ENCODE measurements at regions not wholly inside any gene's neighbourhood (a gene's known extent, or its start where the extent isn't known, plus 50 kb on each side); places are given as distances from the start of the nearest gene placed in this dataset.

- no peak for DNase-seq (ENCODE audit: low spot score)
Measured at GRCh38 chr5:91741764-91742505, 358.8 kb upstream of the ARRDC3 start.

GRCh38 chr5:91730026-91730425, 346.9 kb upstream of the ARRDC3 start:
- TF ChIP-seq CTCF (IDR thresholded peaks at IDR 0.05; ENCODE audit: extremely low read depth, missing control alignments): no peak
- DNase-seq (ENCODE audit: low spot score): no peak

More at GRCh38 chr5:91741764-91742505, 358.8 kb upstream of the ARRDC3 start:
- no peak for TF ChIP-seq CTCF (IDR thresholded peaks at IDR 0.05; ENCODE audit: extremely low read depth, missing control alignments)

- TF ChIP-seq CTCF (IDR thresholded peaks at IDR 0.05; ENCODE audit: extremely low read depth, missing control alignments): no peak
- no peak for DNase-seq (ENCODE audit: low spot score)
Measured at GRCh38 chr5:91727463-91727862, 344.3 kb upstream of the ARRDC3 start.

- DNase-seq (ENCODE audit: low spot score): no peak
- TF ChIP-seq CTCF (IDR thresholded peaks at IDR 0.05; ENCODE audit: extremely low read depth, missing control alignments): no peak
Measured at GRCh38 chr5:91722736-91723467, 339.8 kb upstream of the ARRDC3 start.

GRCh38 chr5:91712718-91713117, 329.6 kb upstream of the ARRDC3 start:
- no peak for DNase-seq (ENCODE audit: low spot score)
- no peak for TF ChIP-seq CTCF (IDR thresholded peaks at IDR 0.05; ENCODE audit: extremely low read depth, missing control alignments)

- DNase-seq (ENCODE audit: low spot score): no peak
- TF ChIP-seq CTCF (IDR thresholded peaks at IDR 0.05; ENCODE audit: extremely low read depth, missing control alignments): no peak
Measured at GRCh38 chr5:91707521-91707841, 324.4 kb upstream of the ARRDC3 start.

- TF ChIP-seq CTCF (IDR thresholded peaks at IDR 0.05; ENCODE audit: extremely low read depth, missing control alignments): no peak
- DNase-seq (ENCODE audit: low spot score): no peak
Measured at GRCh38 chr5:91706785-91707520, 323.8 kb upstream of the ARRDC3 start.

All from GM20000 (cell line).